ENCODE measurements at regions not wholly inside any gene's neighbourhood (a gene's known extent, or its start where the extent isn't known, plus 50 kb on each side); places are given as distances from the start of the nearest gene placed in this dataset.

GRCh38 chr1:212189352-212189738 lies 95.9 kb upstream of the PPP2R5A start:
- Histone ChIP-seq H3K36me3 (ENCODE audit: control insufficient read depth in 2 of 2, insufficient read depth in 2 of 2, low read length in 2 of 2) (no peaks in the 10 kb centered on the region), H3K9ac (ENCODE audit: low read depth in 1 of 2, low read length in 2 of 2) (no peak overlapping the region), H3K4me3 (ENCODE audit: low read length in 2 of 2) (no peak overlapping the region), H3K4me1 (ENCODE audit: control insufficient read depth in 2 of 2, insufficient read depth in 2 of 2, low read length in 2 of 2) (peaks cover 3% of the 10 kb centered on the region in 2 donors), H3K27ac (ENCODE audit: low read depth in 2 of 2, low read length in 2 of 2) (no peak overlapping the region), H3K9me3 (ENCODE audit: control insufficient read depth in 2 of 2, low read length in 2 of 2) (no peaks in the 10 kb centered on the region), H3K27me3 (ENCODE audit: control insufficient read depth in 2 of 2, insufficient read depth in 2 of 2, low read length in 2 of 2) (no peaks in the 10 kb centered on the region)

- no peaks in the 10 kb centered on the region for H3K36me3 ChIP-seq (ENCODE audit: control insufficient read depth in 2 of 2, insufficient read depth in 2 of 2, low read length in 2 of 2)
- no peak overlapping the region for H3K4me3 ChIP-seq (ENCODE audit: low read length in 2 of 2)
- no peak overlapping the region for H3K9ac ChIP-seq (ENCODE audit: low read depth in 1 of 2, low read length in 2 of 2)
- H3K27me3 ChIP-seq (ENCODE audit: control insufficient read depth in 2 of 2, insufficient read depth in 2 of 2, low read length in 2 of 2) = no peaks in the 10 kb centered on the region
- peaks cover 3% of the 10 kb centered on the region in 2 donors for H3K4me1 ChIP-seq (ENCODE audit: control insufficient read depth in 2 of 2, insufficient read depth in 2 of 2, low read length in 2 of 2)
- H3K27ac ChIP-seq (ENCODE audit: low read depth in 2 of 2, low read length in 2 of 2) = no peak overlapping the region
- no peaks in the 10 kb centered on the region for H3K9me3 ChIP-seq (ENCODE audit: control insufficient read depth in 2 of 2, low read length in 2 of 2)
Measured at GRCh38 chr1:212190169-212190568, 95.0 kb upstream of the PPP2R5A start.

- no peaks in the 10 kb centered on the region for H3K36me3 ChIP-seq (ENCODE audit: control insufficient read depth in 2 of 2, insufficient read depth in 2 of 2, low read length in 2 of 2)
- no peaks in the 10 kb centered on the region for H3K4me1 ChIP-seq (ENCODE audit: control insufficient read depth in 2 of 2, insufficient read depth in 2 of 2, low read length in 2 of 2)
- H3K9ac ChIP-seq (ENCODE audit: low read depth in 1 of 2, low read length in 2 of 2) = no peak overlapping the region
- no peak overlapping the region for H3K27ac ChIP-seq (ENCODE audit: low read depth in 2 of 2, low read length in 2 of 2)
- no peak overlapping the region for H3K4me3 ChIP-seq (ENCODE audit: low read length in 2 of 2)
- H3K9me3 ChIP-seq (ENCODE audit: control insufficient read depth in 2 of 2, low read length in 2 of 2) = no peaks in the 10 kb centered on the region
- H3K27me3 ChIP-seq (ENCODE audit: control insufficient read depth in 2 of 2, insufficient read depth in 2 of 2, low read length in 2 of 2) = no peaks in the 10 kb centered on the region
Measured at GRCh38 chr1:212192261-212192998, 92.8 kb upstream of the PPP2R5A start.

GRCh38 chr1:212196355-212196754 lies 88.9 kb upstream of the PPP2R5A start:
- Histone ChIP-seq H3K4me1 (ENCODE audit: control insufficient read depth in 2 of 2, insufficient read depth in 2 of 2, low read length in 2 of 2) (no peaks in the 10 kb centered on the region), H3K9me3 (ENCODE audit: control insufficient read depth in 2 of 2, low read length in 2 of 2) (no peaks in the 10 kb centered on the region), H3K27me3 (ENCODE audit: control insufficient read depth in 2 of 2, insufficient read depth in 2 of 2, low read length in 2 of 2) (no peaks in the 10 kb centered on the region), H3K4me3 (ENCODE audit: low read length in 2 of 2) (no peak overlapping the region), H3K36me3 (ENCODE audit: control insufficient read depth in 2 of 2, insufficient read depth in 2 of 2, low read length in 2 of 2) (no peaks in the 10 kb centered on the region), H3K9ac (ENCODE audit: low read depth in 1 of 2, low read length in 2 of 2) (no peak overlapping the region), H3K27ac (ENCODE audit: low read depth in 2 of 2, low read length in 2 of 2) (no peak overlapping the region)

- no peaks in the 10 kb centered on the region for H3K27me3 ChIP-seq (ENCODE audit: control insufficient read depth in 2 of 2, insufficient read depth in 2 of 2, low read length in 2 of 2)
- H3K27ac ChIP-seq (ENCODE audit: low read depth in 2 of 2, low read length in 2 of 2) = no peak overlapping the region
Measured at GRCh38 chr1:212201461-212201860, 83.7 kb upstream of the PPP2R5A start.

GRCh38 chr1:212203630-212204029 lies 81.6 kb upstream of the PPP2R5A start:
- no peaks in the 10 kb centered on the region for H3K27me3 ChIP-seq (ENCODE audit: control insufficient read depth in 2 of 2, insufficient read depth in 2 of 2, low read length in 2 of 2)
- no peaks in the 10 kb centered on the region for H3K9me3 ChIP-seq (ENCODE audit: control insufficient read depth in 2 of 2, low read length in 2 of 2)
- H3K36me3 ChIP-seq (ENCODE audit: control insufficient read depth in 2 of 2, insufficient read depth in 2 of 2, low read length in 2 of 2) = no peaks in the 10 kb centered on the region
- H3K4me3 ChIP-seq (ENCODE audit: low read length in 2 of 2) = no peak overlapping the region
- no peak overlapping the region for H3K9ac ChIP-seq (ENCODE audit: low read depth in 1 of 2, low read length in 2 of 2)
- no peak overlapping the region for H3K27ac ChIP-seq (ENCODE audit: low read depth in 2 of 2, low read length in 2 of 2)
- peaks cover 0 to 2% of the 10 kb centered on the region in 2 donors for H3K4me1 ChIP-seq (ENCODE audit: control insufficient read depth in 2 of 2, insufficient read depth in 2 of 2, low read length in 2 of 2)

More at GRCh38 chr1:212201461-212201860, 83.7 kb upstream of the PPP2R5A start:
- H3K9ac ChIP-seq (ENCODE audit: low read depth in 1 of 2, low read length in 2 of 2) = no peak overlapping the region
- H3K36me3 ChIP-seq (ENCODE audit: control insufficient read depth in 2 of 2, insufficient read depth in 2 of 2, low read length in 2 of 2) = no peaks in the 10 kb centered on the region
- H3K4me3 ChIP-seq (ENCODE audit: low read length in 2 of 2) = no peak overlapping the region
- peaks cover 0 to 2% of the 10 kb centered on the region in 2 donors for H3K4me1 ChIP-seq (ENCODE audit: control insufficient read depth in 2 of 2, insufficient read depth in 2 of 2, low read length in 2 of 2)
- no peaks in the 10 kb centered on the region for H3K9me3 ChIP-seq (ENCODE audit: control insufficient read depth in 2 of 2, low read length in 2 of 2)

- H3K9me3 ChIP-seq (ENCODE audit: control insufficient read depth in 2 of 2, low read length in 2 of 2) = no peaks in the 10 kb centered on the region
- H3K4me1 ChIP-seq (ENCODE audit: control insufficient read depth in 2 of 2, insufficient read depth in 2 of 2, low read length in 2 of 2) = peaks cover 0 to 2% of the 10 kb centered on the region in 2 donors
- no peak overlapping the region for H3K4me3 ChIP-seq (ENCODE audit: low read length in 2 of 2)
- no peaks in the 10 kb centered on the region for H3K36me3 ChIP-seq (ENCODE audit: control insufficient read depth in 2 of 2, insufficient read depth in 2 of 2, low read length in 2 of 2)
- H3K27me3 ChIP-seq (ENCODE audit: control insufficient read depth in 2 of 2, insufficient read depth in 2 of 2, low read length in 2 of 2) = no peaks in the 10 kb centered on the region
- no peak overlapping the region for H3K27ac ChIP-seq (ENCODE audit: low read depth in 2 of 2, low read length in 2 of 2)
- no peak overlapping the region for H3K9ac ChIP-seq (ENCODE audit: low read depth in 1 of 2, low read length in 2 of 2)
Measured at GRCh38 chr1:212205006-212205405, 80.2 kb upstream of the PPP2R5A start.

- no peaks in the 10 kb centered on the region for H3K36me3 ChIP-seq (ENCODE audit: control insufficient read depth in 2 of 2, insufficient read depth in 2 of 2, low read length in 2 of 2)
- no peaks in the 10 kb centered on the region for H3K27me3 ChIP-seq (ENCODE audit: control insufficient read depth in 2 of 2, insufficient read depth in 2 of 2, low read length in 2 of 2)
Measured at GRCh38 chr1:212205843-212206242, 79.4 kb upstream of the PPP2R5A start.

GRCh38 chr1:212207118-212207517 lies 78.1 kb upstream of the PPP2R5A start:
- Histone ChIP-seq H3K9me3 (ENCODE audit: control insufficient read depth in 2 of 2, low read length in 2 of 2) (no peaks in the 10 kb centered on the region), H3K27ac (ENCODE audit: low read depth in 2 of 2, low read length in 2 of 2) (no peak overlapping the region), H3K9ac (ENCODE audit: low read depth in 1 of 2, low read length in 2 of 2) (no peak overlapping the region), H3K4me3 (ENCODE audit: low read length in 2 of 2) (no peak overlapping the region), H3K36me3 (ENCODE audit: control insufficient read depth in 2 of 2, insufficient read depth in 2 of 2, low read length in 2 of 2) (no peaks in the 10 kb centered on the region), H3K27me3 (ENCODE audit: control insufficient read depth in 2 of 2, insufficient read depth in 2 of 2, low read length in 2 of 2) (no peaks in the 10 kb centered on the region), H3K4me1 (ENCODE audit: control insufficient read depth in 2 of 2, insufficient read depth in 2 of 2, low read length in 2 of 2) (no peaks in the 10 kb centered on the region)

More at GRCh38 chr1:212205843-212206242, 79.4 kb upstream of the PPP2R5A start:
- H3K9me3 ChIP-seq (ENCODE audit: control insufficient read depth in 2 of 2, low read length in 2 of 2) = no peaks in the 10 kb centered on the region
- H3K9ac ChIP-seq (ENCODE audit: low read depth in 1 of 2, low read length in 2 of 2) = no peak overlapping the region
- H3K27ac ChIP-seq (ENCODE audit: low read depth in 2 of 2, low read length in 2 of 2) = no peak overlapping the region
- no peak overlapping the region for H3K4me3 ChIP-seq (ENCODE audit: low read length in 2 of 2)
- H3K4me1 ChIP-seq (ENCODE audit: control insufficient read depth in 2 of 2, insufficient read depth in 2 of 2, low read length in 2 of 2) = peaks cover 0 to 2% of the 10 kb centered on the region in 2 donors

GRCh38 chr1:212207822-212208520 lies 77.2 kb upstream of the PPP2R5A start:
- no peak overlapping the region for H3K27ac ChIP-seq (ENCODE audit: low read depth in 2 of 2, low read length in 2 of 2)
- H3K27me3 ChIP-seq (ENCODE audit: control insufficient read depth in 2 of 2, insufficient read depth in 2 of 2, low read length in 2 of 2) = no peaks in the 10 kb centered on the region

More at GRCh38 chr1:212207822-212208520, 77.2 kb upstream of the PPP2R5A start:
- H3K4me3 ChIP-seq (ENCODE audit: low read length in 2 of 2) = no peak overlapping the region
- no peaks in the 10 kb centered on the region for H3K4me1 ChIP-seq (ENCODE audit: control insufficient read depth in 2 of 2, insufficient read depth in 2 of 2, low read length in 2 of 2)
- no peak overlapping the region for H3K9ac ChIP-seq (ENCODE audit: low read depth in 1 of 2, low read length in 2 of 2)
- no peaks in the 10 kb centered on the region for H3K36me3 ChIP-seq (ENCODE audit: control insufficient read depth in 2 of 2, insufficient read depth in 2 of 2, low read length in 2 of 2)
- H3K9me3 ChIP-seq (ENCODE audit: control insufficient read depth in 2 of 2, low read length in 2 of 2) = no peaks in the 10 kb centered on the region

Data from mucosa of rectum (tissue), 2 donors.